Panc1 (cell line): ENCODE measurements at regions not wholly inside any gene's neighbourhood (a gene's known extent, or its start where the extent isn't known, plus 50 kb on each side); places are given as distances from the start of the nearest gene placed in this dataset.

Source experiments
- ATAC-seq: fragments of 200-7000 bp; cut with Tn5 transposase; 2 replicates; pipeline ENCODE4 v1.9.1; 2020; ENCODE audit warnings: mild to moderate bottlenecking, moderate library complexity
- BruUV-seq: library from RNA; stranded (reverse); fragments of 400-500 nt; replicated peaks from 2 replicates; lab custom pipeline; 2021; lab: Mats Ljungman, UMichigan
- CTCF ChIA-PET: fragments of 300-600 bp; sonication (Branson Sonifier 250); formaldehyde crosslinking; loops from one replicate; lab custom pipeline; 2022; ENCODE audit warnings: antibody characterized with exemption; lab: Charles Lee
- POLR2A ChIA-PET: fragments of 300-600 bp; sonication (Branson Sonifier 250); formaldehyde crosslinking; loops from one replicate; lab custom pipeline; 2022; ENCODE audit warnings: antibody characterized with exemption; lab: Charles Lee
- DNase-seq: peaks from one replicate; pipeline ENCODE4 v3.0.0-alpha.2; 2010; ENCODE audit warnings: low read depth, low spot score
- H3K27ac ChIP-seq: 2 replicates; pipeline ENCODE4 v1.5.1; 2011; ENCODE audit warnings: mild to moderate bottlenecking, low read length, inconsistent platforms
- H3K27me3 ChIP-seq: fragments of 200-500 bp; sonication (Bioruptor generic); 2 replicates; pipeline ENCODE4 v1.6.0; 2014; ENCODE audit warnings: low read length, inconsistent platforms; ENCODE audit not compliant: control insufficient read depth, insufficient read depth
- H3K36me3 ChIP-seq: fragments of 200-500 bp; sonication (Bioruptor generic); 2 replicates; pipeline ENCODE4 v1.5.1; 2014; ENCODE audit warnings: inconsistent platforms, mild to moderate bottlenecking, low read length, moderate library complexity; ENCODE audit not compliant: control insufficient read depth, insufficient read depth
- H3K4me1 ChIP-seq: 2 replicates; pipeline ENCODE4 v1.5.1; 2011; ENCODE audit warnings: inconsistent platforms, mild to moderate bottlenecking, low read length, moderate library complexity; ENCODE audit not compliant: control insufficient read depth, insufficient read depth
- H3K4me3 ChIP-seq, 2 experiments: 2 replicates each; pipeline ENCODE4 v1.5.1; 2011 to 2012; ENCODE audit warnings: low read depth in 2 of 2, low read length in 2 of 2, mild to moderate bottlenecking in 2 of 2, inconsistent platforms in 1 of 2, moderate library complexity in 1 of 2
- H3K9me3 ChIP-seq: fragments of 200-500 bp; sonication (Bioruptor generic); 2 replicates; pipeline ENCODE4 v1.5.1; 2014; ENCODE audit warnings: low read depth, mild to moderate bottlenecking, inconsistent platforms, low read length, moderate library complexity; ENCODE audit not compliant: control insufficient read depth, insufficient read depth
- CTCF ChIP-seq: fragments of 450-650 bp; IDR thresholded peaks from 2 replicates; pipeline ENCODE4 v1.5.1; 2017; ENCODE audit warnings: mild to moderate bottlenecking
- POLR2AphosphoS5 ChIP-seq: IDR thresholded peaks from 2 replicates; pipeline ENCODE4 v1.6.1; 2012; ENCODE audit warnings: mild to moderate bottlenecking, low read depth, low read length, moderate library complexity
- REST ChIP-seq, 2 experiments: IDR thresholded peaks; 2 replicates each; pipeline ENCODE4 v1.6.1; 2011 to 2012; ENCODE audit warnings: low read depth in 2 of 2, control low read depth in 1 of 2, low read length in 1 of 2, mild to moderate bottlenecking in 1 of 2, moderate library complexity in 1 of 2; ENCODE audit not compliant: insufficient read depth in 1 of 2
- SIN3A ChIP-seq: IDR thresholded peaks from 2 replicates; pipeline ENCODE4 v1.6.1; 2012; ENCODE audit warnings: low read depth, mild to moderate bottlenecking, low read length, moderate library complexity, borderline replicate concordance; ENCODE audit not compliant: insufficient read depth
- TCF7L2 ChIP-seq: IDR thresholded peaks from 2 replicates; pipeline ENCODE4 v1.6.1; 2011; ENCODE audit warnings: mild to moderate bottlenecking, low read depth, low read length, inconsistent platforms
- in situ Hi-C: cut with HindIII; loops from 2 replicates; pipeline ENCODE4 v1.10.0; 2016; ENCODE audit warnings: low sequenced_read_pairs, low pct_unique_long_range_greater_than_20kb
- intact Hi-C: fragments of 100-400 bp; cut with micrococcal nuclease; formaldehyde crosslinking; loops from one replicate; pipeline ENCODE4 v1.10.0; 2022; ENCODE audit not compliant: unreplicated experiment

DNA sequence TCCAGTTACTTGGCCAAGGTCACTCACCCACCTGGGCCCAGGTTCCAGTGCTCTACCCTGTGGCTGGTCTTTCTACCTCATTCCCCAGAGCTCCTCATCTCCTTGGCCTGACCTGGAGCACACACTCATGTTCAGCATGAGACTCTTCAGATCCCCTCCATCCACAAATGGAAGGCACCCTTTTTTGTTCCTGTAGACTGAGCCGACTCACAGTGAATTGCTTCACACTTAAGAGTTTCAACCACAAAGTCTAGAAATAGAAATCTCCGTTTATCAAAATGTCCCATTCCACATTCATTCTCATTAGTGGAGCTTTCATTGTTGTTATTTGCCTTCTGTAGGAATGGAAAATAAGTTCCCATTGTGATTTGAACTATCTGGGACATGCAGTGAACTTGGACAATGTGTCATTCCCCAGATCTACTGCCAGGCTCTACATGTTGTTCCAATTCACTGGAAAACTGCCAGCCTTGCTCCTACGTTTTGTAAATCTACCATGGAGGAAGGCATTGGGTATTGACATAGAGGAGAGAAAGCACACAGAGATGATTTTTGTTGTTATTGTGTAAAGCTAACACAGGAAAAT is 125.3 kb upstream of the CELF2 start:
- TF ChIP-seq CTCF (no peak), REST (IDR thresholded peaks at IDR 0.05; ENCODE audit: insufficient read depth in 1 of 2, low read depth in 2 of 2, low read length in 1 of 2) (no peak), POLR2AphosphoS5 (no peak), SIN3A (no peak), TCF7L2 (no peak)
- in situ Hi-C loops: no loop called here
- CTCF ChIA-PET: no interaction called here
- no TSS peak for BruUV-seq
- Histone ChIP-seq H3K36me3 (no peaks in the 10 kb centered on the region), H3K9me3 (no peaks in the 10 kb centered on the region), H3K4me3 (no peak overlapping the region), H3K27ac (no peak overlapping the region), H3K27me3 (no peaks in the 10 kb centered on the region), H3K4me1 (no peaks in the 10 kb centered on the region)
- intact Hi-C loops: no loop called here
- no peak for DNase-seq
- POLR2A ChIA-PET: no interaction called here
- ATAC-seq: no peak

- ATAC-seq: no peak
- Histone ChIP-seq H3K27me3 (no peaks in the 10 kb centered on the region), H3K27ac (no peak overlapping the region), H3K9me3 (no peaks in the 10 kb centered on the region), H3K36me3 (no peaks in the 10 kb centered on the region), H3K4me3 (no peak overlapping the region), H3K4me1 (no peaks in the 10 kb centered on the region)
- TF ChIP-seq TCF7L2: no peak
- TF ChIP-seq POLR2AphosphoS5: no peak
- TF ChIP-seq CTCF: no peak
- TF ChIP-seq SIN3A: no peak
- no peak for TF ChIP-seq REST (IDR thresholded peaks at IDR 0.05; ENCODE audit: insufficient read depth in 1 of 2, low read depth in 2 of 2, low read length in 1 of 2)
- intact Hi-C loops: no loop called here
- POLR2A ChIA-PET: no interaction called here
- no peak for DNase-seq
- in situ Hi-C loops: no loop called here
- no TSS peak for BruUV-seq
- CTCF ChIA-PET: no interaction called here
Observed at GRCh38 chr10:10897400-10897799, 120.3 kb upstream of the CELF2 start.
